B cell (primary cell): ENCODE measurements at regions not wholly inside any gene's neighbourhood (a gene's known extent, or its start where the extent isn't known, plus 50 kb on each side); places are given as distances from the start of the nearest gene placed in this dataset.

Source experiments
- ATAC-seq: fragments of 200-7000 bp; cut with Tn5 transposase; one replicate; pipeline ENCODE4 v1.10.0; 2021; ENCODE audit warnings: low read depth, mild to moderate bottlenecking, moderate number of reproducible peaks, moderate library complexity
- CTCF ChIA-PET: fragments of 350-600 bp; sonication (Branson Sonifier 250); formaldehyde crosslinking; loops from one replicate; lab custom pipeline; 2021; ENCODE audit warnings: antibody characterized with exemption, inconsistent platforms; lab: Charles Lee
- POLR2A ChIA-PET: fragments of 350-600 bp; sonication (Branson Sonifier 250); formaldehyde crosslinking; loops from one replicate; lab custom pipeline; 2021; ENCODE audit warnings: antibody characterized with exemption; lab: Charles Lee
- DNase-seq: peaks from one replicate; pipeline ENCODE4 v3.0.0; 2013
- H2AFZ ChIP-seq: 2 replicates; pipeline ENCODE4 v1.6.1; 2012; ENCODE audit warnings: mild to moderate bottlenecking, low read depth, low read length; ENCODE audit not compliant: insufficient read depth, poor library complexity, severe bottlenecking
- H3K27ac ChIP-seq, 2 donors: 1 replicate in 1 of 2; 2 replicates in 1 of 2; pipeline ENCODE4 v1.5.1; 2012 to 2013; ENCODE audit warnings: low read length in 2 of 2, mild to moderate bottlenecking in 2 of 2, moderate library complexity in 1 of 2
- H3K27me3 ChIP-seq, 4 experiments: fragments of 200-600 bp in 1 of 4; sonication (generic) in 1 of 4; replicated peaks in 1 of 4; 1 replicate in 2 of 4; 2 replicates in 2 of 4; pipeline versions ENCODE4 v1.6.1 to v1.7.0; 2013 to 2016; ENCODE audit warnings: low read length in 3 of 4, mild to moderate bottlenecking in 2 of 4, mixed read lengths in 1 of 4, moderate library complexity in 1 of 4; ENCODE audit not compliant: insufficient read depth in 4 of 4, control insufficient read depth in 3 of 4; ENCODE audit errors: control extremely low read depth in 1 of 4
- H3K36me3 ChIP-seq, 2 experiments: replicated peaks in 1 of 2; 1 replicate in 1 of 2; 2 replicates in 1 of 2; pipeline versions ENCODE4 v1.6.1 to v1.7.1; 2013; ENCODE audit warnings: low read length in 1 of 2; ENCODE audit not compliant: insufficient read depth in 2 of 2, control insufficient read depth in 1 of 2; ENCODE audit errors: control extremely low read depth in 1 of 2, extremely low read depth in 1 of 2
- H3K4me1 ChIP-seq, 2 donors: fragments of 200-600 bp in 1 of 2; sonication (generic) in 1 of 2; 1 replicate in 1 of 2; 2 replicates in 1 of 2; pipeline versions ENCODE4 v1.5.1 to v1.6.1; 2013 to 2017; ENCODE audit warnings: low read length in 2 of 2; ENCODE audit not compliant: control insufficient read depth in 2 of 2, insufficient read depth in 2 of 2
- H3K4me2 ChIP-seq: replicated peaks from 2 replicates; pipeline ENCODE3; 2012; ENCODE audit warnings: mild to moderate bottlenecking, low read depth, low read length; ENCODE audit not compliant: poor library complexity, severe bottlenecking
- H3K4me3 ChIP-seq, 5 experiments: fragments of 200-600 bp in 1 of 5; sonication (generic) in 1 of 5; 1 replicate in 3 of 5; 2 replicates in 2 of 5; pipeline versions ENCODE4 v1.5.1 to v1.7.0; 2011 to 2016; ENCODE audit warnings: low read length in 4 of 5, mild to moderate bottlenecking in 4 of 5, low read depth in 2 of 5, control low read depth in 1 of 5, moderate library complexity in 1 of 5; ENCODE audit not compliant: insufficient read depth in 1 of 5; ENCODE audit errors: control extremely low read depth in 1 of 5, extremely low read depth in 1 of 5
- H3K79me2 ChIP-seq: fragments of 200-600 bp; sonication (generic); one replicate; pipeline ENCODE4 v1.6.0; 2016; ENCODE audit warnings: low read length; ENCODE audit not compliant: control insufficient read depth, insufficient read depth
- H3K9ac ChIP-seq: fragments of 200-600 bp; sonication (generic); 2 replicates; pipeline ENCODE4 v1.6.1; 2017; ENCODE audit warnings: mild to moderate bottlenecking, low read length, moderate library complexity
- H3K9me3 ChIP-seq, 3 donors: one replicate each; pipeline versions ENCODE4 v1.6.1 to v1.7.1; 2013; ENCODE audit warnings: low read length in 2 of 3; ENCODE audit not compliant: control insufficient read depth in 2 of 3, insufficient read depth in 1 of 3; ENCODE audit errors: control extremely low read depth in 1 of 3
- H4K20me1 ChIP-seq: 2 replicates; pipeline ENCODE4 v1.6.0; 2012; ENCODE audit warnings: mild to moderate bottlenecking, low read length; ENCODE audit not compliant: insufficient read depth, control insufficient read depth, poor library complexity, severe bottlenecking
- H3K27ac Mint-ChIP-seq: one replicate; pipeline ENCODE4 v1.8.0; 2021; ENCODE audit warnings: mixed read lengths
- H3K27me3 Mint-ChIP-seq: one replicate; pipeline ENCODE4 v1.8.0; 2021; ENCODE audit warnings: mixed read lengths
- H3K4me1 Mint-ChIP-seq: one replicate; pipeline ENCODE4 v1.8.0; 2021; ENCODE audit warnings: mixed read lengths
- H3K4me3 Mint-ChIP-seq: one replicate; pipeline ENCODE4 v1.8.0; 2021; ENCODE audit warnings: mixed read lengths
- H3K9me3 Mint-ChIP-seq: one replicate; pipeline ENCODE4 v1.8.0; 2022; ENCODE audit warnings: mixed read lengths; ENCODE audit not compliant: insufficient read depth
- EZH2 ChIP-seq: IDR thresholded peaks from 2 replicates; pipeline ENCODE4 v1.6.1; 2012; ENCODE audit warnings: borderline replicate concordance, low read depth, mild to moderate bottlenecking, moderate library complexity, low read length; ENCODE audit not compliant: insufficient read depth, poor library complexity, severe bottlenecking
- WGBS: methylation state at CpG from one replicate; pipeline ENCODE4 v1.1.5; 2013; ENCODE audit warnings: missing lambda C conversion rate; ENCODE audit not compliant: insufficient coverage; 5-methylcytosine and 5-hydroxymethylcytosine counted together
- intact Hi-C: fragments of 100-400 bp; cut with micrococcal nuclease; formaldehyde crosslinking; loops from one replicate; pipeline ENCODE4 v1.10.0; 2022
- TF ChIP-seq, protein P1 (sequence below): fragments of 200-600 bp; IDR thresholded peaks from one replicate; pipeline ENCODE4 v1.8.0; 2022; ENCODE audit warnings: antibody characterized with exemption, mild to moderate bottlenecking

DNA sequence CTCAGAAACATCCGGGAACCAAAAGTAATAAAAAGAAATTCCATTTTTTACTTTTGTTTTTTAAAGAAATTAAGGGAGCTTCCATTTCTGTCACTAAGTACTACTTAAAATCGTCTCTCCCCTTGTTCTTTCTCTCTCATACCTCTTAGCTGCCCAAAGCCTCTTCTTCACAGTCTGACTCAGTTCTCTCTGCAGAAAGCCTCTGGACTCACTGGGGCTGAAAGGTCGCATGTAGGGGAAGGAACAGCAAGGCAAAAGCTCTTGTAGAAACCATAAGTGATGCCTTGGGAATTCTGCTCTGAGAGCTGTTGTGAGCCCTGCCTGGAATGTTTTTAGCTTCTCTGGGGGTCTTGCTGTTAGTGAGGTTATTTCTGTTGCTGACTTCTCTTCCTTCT, 100.8 kb upstream of the RANBP3L start:
- Histone ChIP-seq H3K36me3 (no peaks in the 10 kb centered on the region), H2AFZ (peak overlapping the region; percentile 7), H3K4me3 (no peak overlapping the region), H3K27ac (no peak overlapping the region), H4K20me1 (no peaks in the 10 kb centered on the region), H3K79me2 (no peaks in the 10 kb centered on the region), H3K4me2 (peak overlapping the region; percentile 20), H3K9ac (no peak overlapping the region), H3K4me1 (peaks cover 15 to 20% of the 10 kb centered on the region in 2 donors), H3K9me3 (no peaks in the 10 kb centered on the region), H3K27me3 (no peaks in the 10 kb centered on the region)
- POLR2A ChIA-PET = no interaction called here
- ATAC-seq = no peak
- CTCF ChIA-PET = interaction anchor here (0.8 kb wide), 2 partner anchors 12 to 286 kb away, joined by 3 read pairs; no protein-coding TSS in a partner anchor
- DNase-seq = no peak
- H3K4me3 Mint-ChIP-seq = no peak overlapping the region
- intact Hi-C loops = no loop called here
- peaks cover 22% of the 10 kb centered on the region for H3K4me1 Mint-ChIP-seq
- TF ChIP-seq EZH2 = no peak
- TF ChIP-seq, protein P1, sequence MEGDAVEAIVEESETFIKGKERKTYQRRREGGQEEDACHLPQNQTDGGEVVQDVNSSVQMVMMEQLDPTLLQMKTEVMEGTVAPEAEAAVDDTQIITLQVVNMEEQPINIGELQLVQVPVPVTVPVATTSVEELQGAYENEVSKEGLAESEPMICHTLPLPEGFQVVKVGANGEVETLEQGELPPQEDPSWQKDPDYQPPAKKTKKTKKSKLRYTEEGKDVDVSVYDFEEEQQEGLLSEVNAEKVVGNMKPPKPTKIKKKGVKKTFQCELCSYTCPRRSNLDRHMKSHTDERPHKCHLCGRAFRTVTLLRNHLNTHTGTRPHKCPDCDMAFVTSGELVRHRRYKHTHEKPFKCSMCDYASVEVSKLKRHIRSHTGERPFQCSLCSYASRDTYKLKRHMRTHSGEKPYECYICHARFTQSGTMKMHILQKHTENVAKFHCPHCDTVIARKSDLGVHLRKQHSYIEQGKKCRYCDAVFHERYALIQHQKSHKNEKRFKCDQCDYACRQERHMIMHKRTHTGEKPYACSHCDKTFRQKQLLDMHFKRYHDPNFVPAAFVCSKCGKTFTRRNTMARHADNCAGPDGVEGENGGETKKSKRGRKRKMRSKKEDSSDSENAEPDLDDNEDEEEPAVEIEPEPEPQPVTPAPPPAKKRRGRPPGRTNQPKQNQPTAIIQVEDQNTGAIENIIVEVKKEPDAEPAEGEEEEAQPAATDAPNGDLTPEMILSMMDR = no peak
- no peaks in the 10 kb centered on the region for H3K9me3 Mint-ChIP-seq
- WGBS = 33% methylated on average over 1 of the region's 3 CpGs
- no peak overlapping the region for H3K27ac Mint-ChIP-seq
- H3K27me3 Mint-ChIP-seq = no peaks in the 10 kb centered on the region

DNA sequence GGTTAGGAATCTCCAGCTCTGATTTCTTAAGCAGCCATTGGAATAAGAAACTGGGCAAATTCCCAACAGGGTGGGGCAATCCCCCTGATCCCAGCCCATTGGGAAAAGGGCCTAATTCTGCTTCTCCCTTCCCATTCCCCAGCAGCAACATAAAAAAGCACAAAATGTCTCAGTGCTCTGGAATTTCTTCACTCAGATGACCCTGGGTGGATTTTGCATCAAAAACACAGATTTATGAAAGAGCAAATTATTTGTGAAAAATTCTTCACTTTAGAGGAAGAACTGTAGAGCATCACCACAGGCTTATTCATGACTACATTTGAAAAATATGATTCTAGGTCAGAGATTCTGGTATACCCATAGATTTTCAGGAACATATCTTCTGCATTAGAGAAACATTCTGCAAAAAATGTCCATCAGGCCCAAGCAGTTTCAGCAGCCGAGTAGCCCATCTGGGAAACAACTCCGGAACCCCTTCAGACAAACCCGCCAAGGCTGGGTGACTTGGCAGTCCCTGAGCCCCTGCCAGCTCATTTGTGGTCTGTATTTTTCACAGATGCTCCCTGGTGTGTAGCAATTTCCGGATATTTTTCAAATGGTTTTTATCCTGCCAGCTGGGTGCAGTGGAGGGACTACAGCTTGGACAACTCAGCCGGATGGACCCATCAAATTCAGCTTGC, 102.1 kb upstream of the RANBP3L start:
- H3K27ac Mint-ChIP-seq = no peak overlapping the region
- no peaks in the 10 kb centered on the region for H3K9me3 Mint-ChIP-seq

More for the DNA sequence above, 102.1 kb upstream of the RANBP3L start:
- H3K79me2 ChIP-seq = no peaks in the 10 kb centered on the region
- no peak overlapping the region for H3K27ac ChIP-seq
- peaks cover 15 to 20% of the 10 kb centered on the region in 2 donors for H3K4me1 ChIP-seq
- TF ChIP-seq, protein P1 = no peak
- TF ChIP-seq EZH2 = no peak
- no peaks in the 10 kb centered on the region for H3K9me3 ChIP-seq
- CTCF ChIA-PET = interaction anchor here (1.7 kb wide), 1 partner anchor 11 kb away, joined by 4 read pairs; no protein-coding TSS in a partner anchor
- no peaks in the 10 kb centered on the region for H4K20me1 ChIP-seq
- H2AFZ ChIP-seq = no peak overlapping the region
- peak overlapping the region; percentile 38 for H3K4me2 ChIP-seq
- POLR2A ChIA-PET = no interaction called here
- H3K27me3 Mint-ChIP-seq = no peaks in the 10 kb centered on the region
- no peaks in the 10 kb centered on the region for H3K36me3 ChIP-seq
- ATAC-seq (no peak), DNase-seq (peak; percentile 8)
- H3K4me1 Mint-ChIP-seq = peaks cover 22% of the 10 kb centered on the region
- peak overlapping the region; percentile 32 for H3K4me3 Mint-ChIP-seq
- no peaks in the 10 kb centered on the region for H3K27me3 ChIP-seq
- intact Hi-C loops = no loop called here
- 32% methylated on average over 5 of the region's 5 CpGs for WGBS
- H3K9ac ChIP-seq = no peak overlapping the region
- no peak overlapping the region for H3K4me3 ChIP-seq
